ENCODE measurements at regions not wholly inside any gene's neighbourhood (a gene's known extent, or its start where the extent isn't known, plus 50 kb on each side); places are given as distances from the start of the nearest gene placed in this dataset.
"Not testable (repeated sequence)": the region's sequence is repeated elsewhere in the genome, so short reads cannot be mapped to it uniquely, and the experiment has no call there.

DNA sequence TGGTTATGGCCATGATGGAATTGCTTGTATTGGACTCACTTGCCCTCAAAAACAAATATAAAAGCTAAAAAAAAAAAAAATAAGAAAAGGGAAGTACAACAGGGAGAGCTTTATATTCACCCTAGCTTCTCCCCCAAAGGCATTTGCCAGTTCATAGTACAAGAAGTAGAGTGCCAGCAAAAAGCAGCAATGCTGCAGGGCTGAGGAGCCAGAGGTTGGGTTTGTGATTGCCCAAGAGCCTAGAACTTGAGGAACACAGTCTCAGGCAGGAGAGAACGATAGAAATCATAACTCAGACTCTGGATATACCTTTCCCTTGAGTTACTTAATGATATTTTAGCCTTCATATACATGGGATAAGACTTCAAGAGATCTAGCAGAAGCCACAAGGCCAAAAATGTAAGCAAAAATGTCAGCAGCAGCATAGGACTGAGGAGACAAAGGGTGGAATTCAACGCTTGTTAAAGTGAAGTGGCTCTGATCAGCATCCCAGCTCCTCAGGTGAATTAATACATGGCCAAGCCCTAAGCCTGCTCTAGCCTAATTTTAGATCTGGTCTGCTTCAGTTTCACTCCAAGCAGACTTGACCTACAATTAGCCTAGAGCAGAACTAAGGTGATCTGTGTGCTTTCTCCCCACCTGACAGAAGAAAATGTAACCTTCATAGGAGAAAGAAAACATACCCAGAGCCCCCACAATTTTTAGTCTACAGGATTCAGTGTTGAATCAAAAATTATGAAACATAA lies 172.8 kb upstream of the PLGLB1 start:
- TF ChIP-seq, protein P1, sequence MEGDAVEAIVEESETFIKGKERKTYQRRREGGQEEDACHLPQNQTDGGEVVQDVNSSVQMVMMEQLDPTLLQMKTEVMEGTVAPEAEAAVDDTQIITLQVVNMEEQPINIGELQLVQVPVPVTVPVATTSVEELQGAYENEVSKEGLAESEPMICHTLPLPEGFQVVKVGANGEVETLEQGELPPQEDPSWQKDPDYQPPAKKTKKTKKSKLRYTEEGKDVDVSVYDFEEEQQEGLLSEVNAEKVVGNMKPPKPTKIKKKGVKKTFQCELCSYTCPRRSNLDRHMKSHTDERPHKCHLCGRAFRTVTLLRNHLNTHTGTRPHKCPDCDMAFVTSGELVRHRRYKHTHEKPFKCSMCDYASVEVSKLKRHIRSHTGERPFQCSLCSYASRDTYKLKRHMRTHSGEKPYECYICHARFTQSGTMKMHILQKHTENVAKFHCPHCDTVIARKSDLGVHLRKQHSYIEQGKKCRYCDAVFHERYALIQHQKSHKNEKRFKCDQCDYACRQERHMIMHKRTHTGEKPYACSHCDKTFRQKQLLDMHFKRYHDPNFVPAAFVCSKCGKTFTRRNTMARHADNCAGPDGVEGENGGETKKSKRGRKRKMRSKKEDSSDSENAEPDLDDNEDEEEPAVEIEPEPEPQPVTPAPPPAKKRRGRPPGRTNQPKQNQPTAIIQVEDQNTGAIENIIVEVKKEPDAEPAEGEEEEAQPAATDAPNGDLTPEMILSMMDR (IDR thresholded peaks at IDR 0.05): not testable (repeated sequence)
- TF ChIP-seq, protein P2, sequence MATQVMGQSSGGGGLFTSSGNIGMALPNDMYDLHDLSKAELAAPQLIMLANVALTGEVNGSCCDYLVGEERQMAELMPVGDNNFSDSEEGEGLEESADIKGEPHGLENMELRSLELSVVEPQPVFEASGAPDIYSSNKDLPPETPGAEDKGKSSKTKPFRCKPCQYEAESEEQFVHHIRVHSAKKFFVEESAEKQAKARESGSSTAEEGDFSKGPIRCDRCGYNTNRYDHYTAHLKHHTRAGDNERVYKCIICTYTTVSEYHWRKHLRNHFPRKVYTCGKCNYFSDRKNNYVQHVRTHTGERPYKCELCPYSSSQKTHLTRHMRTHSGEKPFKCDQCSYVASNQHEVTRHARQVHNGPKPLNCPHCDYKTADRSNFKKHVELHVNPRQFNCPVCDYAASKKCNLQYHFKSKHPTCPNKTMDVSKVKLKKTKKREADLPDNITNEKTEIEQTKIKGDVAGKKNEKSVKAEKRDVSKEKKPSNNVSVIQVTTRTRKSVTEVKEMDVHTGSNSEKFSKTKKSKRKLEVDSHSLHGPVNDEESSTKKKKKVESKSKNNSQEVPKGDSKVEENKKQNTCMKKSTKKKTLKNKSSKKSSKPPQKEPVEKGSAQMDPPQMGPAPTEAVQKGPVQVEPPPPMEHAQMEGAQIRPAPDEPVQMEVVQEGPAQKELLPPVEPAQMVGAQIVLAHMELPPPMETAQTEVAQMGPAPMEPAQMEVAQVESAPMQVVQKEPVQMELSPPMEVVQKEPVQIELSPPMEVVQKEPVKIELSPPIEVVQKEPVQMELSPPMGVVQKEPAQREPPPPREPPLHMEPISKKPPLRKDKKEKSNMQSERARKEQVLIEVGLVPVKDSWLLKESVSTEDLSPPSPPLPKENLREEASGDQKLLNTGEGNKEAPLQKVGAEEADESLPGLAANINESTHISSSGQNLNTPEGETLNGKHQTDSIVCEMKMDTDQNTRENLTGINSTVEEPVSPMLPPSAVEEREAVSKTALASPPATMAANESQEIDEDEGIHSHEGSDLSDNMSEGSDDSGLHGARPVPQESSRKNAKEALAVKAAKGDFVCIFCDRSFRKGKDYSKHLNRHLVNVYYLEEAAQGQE (IDR thresholded peaks at IDR 0.05): not testable (repeated sequence)
- TF ChIP-seq MYC (IDR thresholded peaks at IDR 0.05; ENCODE audit: borderline replicate concordance, low read length); MAFK (IDR thresholded peaks at IDR 0.05; ENCODE audit: partially characterized antibody); RAD21 (conservative IDR thresholded peaks at IDR 0.05 in 1 of 2, IDR thresholded peaks at IDR 0.05 in 1 of 2); POLR2A (IDR thresholded peaks at IDR 0.05; ENCODE audit: low read length); EP300 (IDR thresholded peaks at IDR 0.05); ESRRA (IDR thresholded peaks at IDR 0.05; ENCODE audit: borderline replicate concordance, low read length); FOSL2 (IDR thresholded peaks at IDR 0.05); FOSL2 (CRISPR knock-in tag; IDR thresholded peaks at IDR 0.05); CEBPB (IDR thresholded peaks at IDR 0.05): not testable (repeated sequence)
- TF ChIP-seq, protein P3, sequence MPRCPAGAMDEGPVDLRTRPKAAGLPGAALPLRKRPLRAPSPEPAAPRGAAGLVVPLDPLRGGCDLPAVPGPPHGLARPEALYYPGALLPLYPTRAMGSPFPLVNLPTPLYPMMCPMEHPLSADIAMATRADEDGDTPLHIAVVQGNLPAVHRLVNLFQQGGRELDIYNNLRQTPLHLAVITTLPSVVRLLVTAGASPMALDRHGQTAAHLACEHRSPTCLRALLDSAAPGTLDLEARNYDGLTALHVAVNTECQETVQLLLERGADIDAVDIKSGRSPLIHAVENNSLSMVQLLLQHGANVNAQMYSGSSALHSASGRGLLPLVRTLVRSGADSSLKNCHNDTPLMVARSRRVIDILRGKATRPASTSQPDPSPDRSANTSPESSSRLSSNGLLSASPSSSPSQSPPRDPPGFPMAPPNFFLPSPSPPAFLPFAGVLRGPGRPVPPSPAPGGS (IDR thresholded peaks at IDR 0.05): not testable (repeated sequence)
- TF ChIP-seq, protein P4, sequence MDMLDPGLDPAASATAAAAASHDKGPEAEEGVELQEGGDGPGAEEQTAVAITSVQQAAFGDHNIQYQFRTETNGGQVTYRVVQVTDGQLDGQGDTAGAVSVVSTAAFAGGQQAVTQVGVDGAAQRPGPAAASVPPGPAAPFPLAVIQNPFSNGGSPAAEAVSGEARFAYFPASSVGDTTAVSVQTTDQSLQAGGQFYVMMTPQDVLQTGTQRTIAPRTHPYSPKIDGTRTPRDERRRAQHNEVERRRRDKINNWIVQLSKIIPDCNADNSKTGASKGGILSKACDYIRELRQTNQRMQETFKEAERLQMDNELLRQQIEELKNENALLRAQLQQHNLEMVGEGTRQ (IDR thresholded peaks at IDR 0.05): not testable (repeated sequence)
